Neural progenitor cell (in vitro differentiated cells): ENCODE measurements at regions not wholly inside any gene's neighbourhood (a gene's known extent, or its start where the extent isn't known, plus 50 kb on each side); places are given as distances from the start of the nearest gene placed in this dataset.

Source experiments
- EZH2 ChIP-seq: fragments of 200-600 bp; sonication (generic); IDR thresholded peaks from 2 replicates; pipeline ENCODE4 v1.6.1; 2017; ENCODE audit warnings: antibody characterized with exemption, mild to moderate bottlenecking, moderate library complexity
- TF ChIP-seq, protein P1 (sequence below): fragments of 200-600 bp; sonication (generic); IDR thresholded peaks from 2 replicates; pipeline ENCODE4 v1.5.1; 2017; ENCODE audit warnings: antibody characterized with exemption, mild to moderate bottlenecking

DNA sequence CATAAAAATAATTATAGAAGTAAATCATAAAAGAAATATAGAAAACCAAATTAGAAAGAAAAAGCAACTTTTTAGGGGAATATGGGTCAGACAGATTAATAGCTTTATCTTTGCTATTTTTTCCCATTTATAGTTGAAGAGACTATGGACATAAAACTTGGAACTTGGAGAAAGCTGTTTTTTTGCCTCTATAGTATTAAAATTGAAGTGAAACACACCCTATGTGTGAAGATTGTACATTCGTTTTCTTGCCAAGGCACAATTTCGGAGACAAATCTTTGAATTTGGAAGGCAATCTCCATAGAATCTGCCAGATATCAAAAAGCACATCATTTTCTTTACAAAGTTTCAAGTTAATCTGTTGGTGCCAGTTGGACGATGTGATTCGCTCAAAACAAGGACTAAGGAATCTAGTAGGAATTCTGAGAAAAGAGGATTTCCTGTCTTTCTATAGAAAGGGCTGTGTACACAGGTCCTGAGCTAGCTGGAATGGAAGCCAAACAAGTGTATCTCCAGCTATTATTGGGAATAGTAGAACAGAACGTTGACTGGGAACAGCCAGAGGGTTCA is 156.3 kb downstream of the SLC7A11 start:
- TF ChIP-seq, protein P1, sequence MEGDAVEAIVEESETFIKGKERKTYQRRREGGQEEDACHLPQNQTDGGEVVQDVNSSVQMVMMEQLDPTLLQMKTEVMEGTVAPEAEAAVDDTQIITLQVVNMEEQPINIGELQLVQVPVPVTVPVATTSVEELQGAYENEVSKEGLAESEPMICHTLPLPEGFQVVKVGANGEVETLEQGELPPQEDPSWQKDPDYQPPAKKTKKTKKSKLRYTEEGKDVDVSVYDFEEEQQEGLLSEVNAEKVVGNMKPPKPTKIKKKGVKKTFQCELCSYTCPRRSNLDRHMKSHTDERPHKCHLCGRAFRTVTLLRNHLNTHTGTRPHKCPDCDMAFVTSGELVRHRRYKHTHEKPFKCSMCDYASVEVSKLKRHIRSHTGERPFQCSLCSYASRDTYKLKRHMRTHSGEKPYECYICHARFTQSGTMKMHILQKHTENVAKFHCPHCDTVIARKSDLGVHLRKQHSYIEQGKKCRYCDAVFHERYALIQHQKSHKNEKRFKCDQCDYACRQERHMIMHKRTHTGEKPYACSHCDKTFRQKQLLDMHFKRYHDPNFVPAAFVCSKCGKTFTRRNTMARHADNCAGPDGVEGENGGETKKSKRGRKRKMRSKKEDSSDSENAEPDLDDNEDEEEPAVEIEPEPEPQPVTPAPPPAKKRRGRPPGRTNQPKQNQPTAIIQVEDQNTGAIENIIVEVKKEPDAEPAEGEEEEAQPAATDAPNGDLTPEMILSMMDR: no peak
- no peak for TF ChIP-seq EZH2
